Testis (tissue), 2 donors: ENCODE measurements at regions not wholly inside any gene's neighbourhood (a gene's known extent, or its start where the extent isn't known, plus 50 kb on each side); places are given as distances from the start of the nearest gene placed in this dataset.

Experiments
- POLR2A ChIP-seq: fragments of 450-650 bp; IDR thresholded peaks from one replicate; pipeline ENCODE4 v1.6.1; 2017; ENCODE audit warnings: antibody characterized with exemption, mild to moderate bottlenecking, moderate library complexity
- TF ChIP-seq, protein P1 (sequence below), 3 experiments: fragments of 450-650 bp in 2 of 3; fragments of 200-600 bp in 1 of 3; sonication (generic) in 1 of 3; IDR thresholded peaks; one replicate each; pipeline ENCODE4 v1.5.1; 2016 to 2019; ENCODE audit warnings: antibody characterized with exemption in 3 of 3, mild to moderate bottlenecking in 2 of 3, moderate library complexity in 1 of 3

DNA sequence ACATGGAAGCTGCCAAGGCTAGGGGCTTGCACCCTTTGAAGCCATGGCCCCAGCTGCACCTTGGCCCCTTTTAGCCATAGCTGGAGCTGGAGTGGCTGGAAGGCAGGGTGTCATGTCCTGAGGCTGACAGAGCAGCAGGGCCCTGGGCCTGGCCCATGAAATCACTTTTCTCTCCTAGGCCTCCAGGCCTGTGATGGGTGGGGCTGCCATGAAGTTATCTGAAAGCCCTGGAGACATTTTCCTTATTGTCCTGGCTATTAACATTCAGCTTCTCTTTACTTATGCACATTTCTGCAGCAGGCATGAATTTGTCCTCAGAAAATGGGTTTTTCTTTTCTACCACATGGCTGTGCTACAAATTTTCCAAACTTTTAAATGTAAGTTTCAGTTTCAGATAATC is 106.9 kb upstream of the ELMO1 start:
- TF ChIP-seq, protein P1, sequence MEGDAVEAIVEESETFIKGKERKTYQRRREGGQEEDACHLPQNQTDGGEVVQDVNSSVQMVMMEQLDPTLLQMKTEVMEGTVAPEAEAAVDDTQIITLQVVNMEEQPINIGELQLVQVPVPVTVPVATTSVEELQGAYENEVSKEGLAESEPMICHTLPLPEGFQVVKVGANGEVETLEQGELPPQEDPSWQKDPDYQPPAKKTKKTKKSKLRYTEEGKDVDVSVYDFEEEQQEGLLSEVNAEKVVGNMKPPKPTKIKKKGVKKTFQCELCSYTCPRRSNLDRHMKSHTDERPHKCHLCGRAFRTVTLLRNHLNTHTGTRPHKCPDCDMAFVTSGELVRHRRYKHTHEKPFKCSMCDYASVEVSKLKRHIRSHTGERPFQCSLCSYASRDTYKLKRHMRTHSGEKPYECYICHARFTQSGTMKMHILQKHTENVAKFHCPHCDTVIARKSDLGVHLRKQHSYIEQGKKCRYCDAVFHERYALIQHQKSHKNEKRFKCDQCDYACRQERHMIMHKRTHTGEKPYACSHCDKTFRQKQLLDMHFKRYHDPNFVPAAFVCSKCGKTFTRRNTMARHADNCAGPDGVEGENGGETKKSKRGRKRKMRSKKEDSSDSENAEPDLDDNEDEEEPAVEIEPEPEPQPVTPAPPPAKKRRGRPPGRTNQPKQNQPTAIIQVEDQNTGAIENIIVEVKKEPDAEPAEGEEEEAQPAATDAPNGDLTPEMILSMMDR (IDR thresholded peaks at IDR 0.05), result no peak
- no peak for TF ChIP-seq POLR2A
